Panc1 (cell line): ENCODE measurements at regions not wholly inside any gene's neighbourhood (a gene's known extent, or its start where the extent isn't known, plus 50 kb on each side); places are given as distances from the start of the nearest gene placed in this dataset.

Experiments
- TF ChIP-seq, protein P1 (sequence below): fragments of 450-650 bp; IDR thresholded peaks from 2 replicates; pipeline ENCODE4 v1.5.1; 2017; ENCODE audit warnings: mild to moderate bottlenecking
- TF ChIP-seq, protein P2 (sequence below), 2 experiments: IDR thresholded peaks; 2 replicates each; pipeline ENCODE4 v1.6.1; 2011 to 2012; ENCODE audit warnings: low read depth in 2 of 2, control low read depth in 1 of 2, low read length in 1 of 2, mild to moderate bottlenecking in 1 of 2, moderate library complexity in 1 of 2; ENCODE audit not compliant: insufficient read depth in 1 of 2

DNA sequence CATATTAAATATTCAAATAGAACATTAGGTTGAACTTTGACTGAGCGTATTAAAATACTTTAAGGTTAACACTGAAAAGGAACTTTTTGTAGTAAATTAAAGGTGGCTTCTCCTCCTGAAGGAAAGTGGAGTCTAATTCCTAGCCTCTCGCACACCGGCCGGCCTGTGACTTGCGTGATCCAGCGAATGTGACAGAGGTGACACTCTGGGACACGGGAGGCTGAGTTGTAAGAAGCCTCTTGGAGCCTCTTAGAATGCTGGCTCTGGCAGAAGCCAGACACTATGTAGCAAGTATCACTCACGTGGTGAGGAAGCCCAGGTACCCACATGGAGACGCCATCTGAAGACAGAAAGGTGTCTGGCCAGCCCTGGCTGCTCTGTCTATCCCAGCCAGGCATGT is 64.9 kb upstream of the NSMCE3 start:
- TF ChIP-seq, protein P1, sequence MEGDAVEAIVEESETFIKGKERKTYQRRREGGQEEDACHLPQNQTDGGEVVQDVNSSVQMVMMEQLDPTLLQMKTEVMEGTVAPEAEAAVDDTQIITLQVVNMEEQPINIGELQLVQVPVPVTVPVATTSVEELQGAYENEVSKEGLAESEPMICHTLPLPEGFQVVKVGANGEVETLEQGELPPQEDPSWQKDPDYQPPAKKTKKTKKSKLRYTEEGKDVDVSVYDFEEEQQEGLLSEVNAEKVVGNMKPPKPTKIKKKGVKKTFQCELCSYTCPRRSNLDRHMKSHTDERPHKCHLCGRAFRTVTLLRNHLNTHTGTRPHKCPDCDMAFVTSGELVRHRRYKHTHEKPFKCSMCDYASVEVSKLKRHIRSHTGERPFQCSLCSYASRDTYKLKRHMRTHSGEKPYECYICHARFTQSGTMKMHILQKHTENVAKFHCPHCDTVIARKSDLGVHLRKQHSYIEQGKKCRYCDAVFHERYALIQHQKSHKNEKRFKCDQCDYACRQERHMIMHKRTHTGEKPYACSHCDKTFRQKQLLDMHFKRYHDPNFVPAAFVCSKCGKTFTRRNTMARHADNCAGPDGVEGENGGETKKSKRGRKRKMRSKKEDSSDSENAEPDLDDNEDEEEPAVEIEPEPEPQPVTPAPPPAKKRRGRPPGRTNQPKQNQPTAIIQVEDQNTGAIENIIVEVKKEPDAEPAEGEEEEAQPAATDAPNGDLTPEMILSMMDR, result no peak
- TF ChIP-seq, protein P2, sequence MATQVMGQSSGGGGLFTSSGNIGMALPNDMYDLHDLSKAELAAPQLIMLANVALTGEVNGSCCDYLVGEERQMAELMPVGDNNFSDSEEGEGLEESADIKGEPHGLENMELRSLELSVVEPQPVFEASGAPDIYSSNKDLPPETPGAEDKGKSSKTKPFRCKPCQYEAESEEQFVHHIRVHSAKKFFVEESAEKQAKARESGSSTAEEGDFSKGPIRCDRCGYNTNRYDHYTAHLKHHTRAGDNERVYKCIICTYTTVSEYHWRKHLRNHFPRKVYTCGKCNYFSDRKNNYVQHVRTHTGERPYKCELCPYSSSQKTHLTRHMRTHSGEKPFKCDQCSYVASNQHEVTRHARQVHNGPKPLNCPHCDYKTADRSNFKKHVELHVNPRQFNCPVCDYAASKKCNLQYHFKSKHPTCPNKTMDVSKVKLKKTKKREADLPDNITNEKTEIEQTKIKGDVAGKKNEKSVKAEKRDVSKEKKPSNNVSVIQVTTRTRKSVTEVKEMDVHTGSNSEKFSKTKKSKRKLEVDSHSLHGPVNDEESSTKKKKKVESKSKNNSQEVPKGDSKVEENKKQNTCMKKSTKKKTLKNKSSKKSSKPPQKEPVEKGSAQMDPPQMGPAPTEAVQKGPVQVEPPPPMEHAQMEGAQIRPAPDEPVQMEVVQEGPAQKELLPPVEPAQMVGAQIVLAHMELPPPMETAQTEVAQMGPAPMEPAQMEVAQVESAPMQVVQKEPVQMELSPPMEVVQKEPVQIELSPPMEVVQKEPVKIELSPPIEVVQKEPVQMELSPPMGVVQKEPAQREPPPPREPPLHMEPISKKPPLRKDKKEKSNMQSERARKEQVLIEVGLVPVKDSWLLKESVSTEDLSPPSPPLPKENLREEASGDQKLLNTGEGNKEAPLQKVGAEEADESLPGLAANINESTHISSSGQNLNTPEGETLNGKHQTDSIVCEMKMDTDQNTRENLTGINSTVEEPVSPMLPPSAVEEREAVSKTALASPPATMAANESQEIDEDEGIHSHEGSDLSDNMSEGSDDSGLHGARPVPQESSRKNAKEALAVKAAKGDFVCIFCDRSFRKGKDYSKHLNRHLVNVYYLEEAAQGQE (IDR thresholded peaks at IDR 0.05; ENCODE audit: insufficient read depth in 1 of 2, low read depth in 2 of 2, low read length in 1 of 2), result no peak
